Liver (tissue), 8 donors: ENCODE measurements at regions not wholly inside any gene's neighbourhood (a gene's known extent, or its start where the extent isn't known, plus 50 kb on each side); places are given as distances from the start of the nearest gene placed in this dataset.

Experiments
- DNase-seq: peaks from one replicate; pipeline ENCODE4 v3.0.0-alpha.2; 2017; ENCODE audit warnings: low spot score
- H3K27ac ChIP-seq, 2 donors: one replicate each; pipeline ENCODE4 v1.7.0; 2013; ENCODE audit warnings: inconsistent platforms in 2 of 2, low read length in 2 of 2, control low read depth in 1 of 2, low read depth in 1 of 2, mild to moderate bottlenecking in 1 of 2
- H3K27me3 ChIP-seq, 4 donors: one replicate each; pipeline versions ENCODE4 v1.6.1 to v1.7.0; 2013; ENCODE audit warnings: low read length in 3 of 4, inconsistent platforms in 1 of 4, mild to moderate bottlenecking in 1 of 4, moderate library complexity in 1 of 4; ENCODE audit not compliant: control insufficient read depth in 4 of 4, insufficient read depth in 4 of 4
- H3K36me3 ChIP-seq, 4 donors: one replicate each; pipeline versions ENCODE4 v1.6.1 to v1.7.0; 2013; ENCODE audit warnings: low read length in 3 of 4, mild to moderate bottlenecking in 3 of 4, low read depth in 1 of 4, moderate library complexity in 1 of 4; ENCODE audit not compliant: control insufficient read depth in 4 of 4, insufficient read depth in 3 of 4
- H3K4me1 ChIP-seq, 4 donors: one replicate each; pipeline versions ENCODE4 v1.6.1 to v1.7.0; 2013; ENCODE audit warnings: low read length in 3 of 4, mild to moderate bottlenecking in 3 of 4, moderate library complexity in 1 of 4; ENCODE audit not compliant: control insufficient read depth in 4 of 4, insufficient read depth in 4 of 4
- H3K4me3 ChIP-seq, 3 donors: one replicate each; pipeline versions ENCODE4 v1.6.1 to v1.7.0; 2013; ENCODE audit warnings: low read length in 3 of 3, control low read depth in 1 of 3, low read depth in 1 of 3, mild to moderate bottlenecking in 1 of 3
- H3K9ac ChIP-seq, 2 donors: one replicate each; pipeline ENCODE4 v1.7.0; 2013; ENCODE audit warnings: low read length in 2 of 2, mild to moderate bottlenecking in 2 of 2, moderate library complexity in 2 of 2, control low read depth in 1 of 2, low read depth in 1 of 2
- H3K9me3 ChIP-seq, 4 donors: one replicate each; pipeline versions ENCODE4 v1.6.1 to v1.7.0; 2013; ENCODE audit warnings: low read length in 3 of 4; ENCODE audit not compliant: control insufficient read depth in 4 of 4
- ATF3 ChIP-seq: IDR thresholded peaks from 2 replicates; pipeline ENCODE4 v1.6.1; 2016; ENCODE audit warnings: antibody characterized with exemption
- CTCF ChIP-seq: fragments of 150-350 bp; IDR thresholded peaks from 2 replicates; pipeline ENCODE4 v1.5.1; 2017; ENCODE audit warnings: improper control_type of control experiment, low read depth, low read length; ENCODE audit not compliant: missing input control
- EGR1 ChIP-seq, 2 donors: IDR thresholded peaks; 2 replicates each; pipeline ENCODE4 v1.6.1; 2016 to 2018; ENCODE audit warnings: antibody characterized with exemption in 2 of 2, low read depth in 2 of 2
- FOXA1 ChIP-seq: IDR thresholded peaks from 2 replicates; pipeline ENCODE4 v1.6.1; 2016; ENCODE audit warnings: antibody characterized with exemption
- FOXA2 ChIP-seq: IDR thresholded peaks from 2 replicates; pipeline ENCODE4 v1.6.1; 2016; ENCODE audit warnings: antibody characterized with exemption
- GABPA ChIP-seq, 2 donors: IDR thresholded peaks in 1 of 2; conservative IDR thresholded peaks in 1 of 2; 2 replicates each; pipeline ENCODE4 v1.6.1; 2016; ENCODE audit warnings: antibody characterized with exemption in 2 of 2, mild to moderate bottlenecking in 1 of 2, moderate library complexity in 1 of 2
- HNF4G ChIP-seq: IDR thresholded peaks from 2 replicates; pipeline ENCODE4 v1.6.1; 2016; ENCODE audit warnings: antibody characterized with exemption
- NR2F2 ChIP-seq: IDR thresholded peaks from 2 replicates; pipeline ENCODE4 v1.6.1; 2016; ENCODE audit warnings: antibody characterized with exemption
- RAD21 ChIP-seq, 2 donors: IDR thresholded peaks; 2 replicates each; pipeline ENCODE4 v1.6.1; 2016; ENCODE audit warnings: antibody characterized with exemption in 2 of 2, mild to moderate bottlenecking in 2 of 2
- RXRA ChIP-seq, 2 donors: IDR thresholded peaks; 2 replicates each; pipeline ENCODE4 v1.6.1; 2017 to 2018; ENCODE audit warnings: antibody characterized with exemption in 2 of 2, mild to moderate bottlenecking in 1 of 2
- TAF1 ChIP-seq: conservative IDR thresholded peaks from 2 replicates; pipeline ENCODE4 v1.6.1; 2016; ENCODE audit warnings: antibody characterized with exemption, mild to moderate bottlenecking
- YY1 ChIP-seq: IDR thresholded peaks from 2 replicates; pipeline ENCODE4 v1.6.1; 2016; ENCODE audit warnings: antibody characterized with exemption, mild to moderate bottlenecking
- WGBS: extraction: QIAGEN DNeasy Blood & Tissue Kit; methylation state at CpG from one replicate; pipeline ENCODE4 v1.1.7; 2013; 5-methylcytosine and 5-hydroxymethylcytosine counted together
- donor health status: healthy.
- donor health status: healthy.
- donor health status: healthy.
- donor health status: healthy.
- donor health status: healthy.

- H3K36me3 ChIP-seq: no peaks in the 10 kb centered on the region
- no peaks in the 10 kb centered on the region for H3K9me3 ChIP-seq
- peaks cover 0 to 4% (median 0%) of the 10 kb centered on the region in 4 donors for H3K27me3 ChIP-seq
- no peak overlapping the region for H3K27ac ChIP-seq
- TF ChIP-seq NR2F2 (no peak), GABPA (IDR thresholded peaks at IDR 0.05 in 1 of 2, conservative IDR thresholded peaks at IDR 0.05 in 1 of 2) (no peak), RAD21 (IDR thresholded peaks at IDR 0.05) (no peak), EGR1 (IDR thresholded peaks at IDR 0.05; ENCODE audit: low read depth in 2 of 2) (no peak), FOXA1 (no peak), HNF4G (no peak)
- WGBS: 82% methylated on average over 17 of the region's 17 CpGs
- no peak overlapping the region for H3K9ac ChIP-seq
- no peaks in the 10 kb centered on the region for H3K4me1 ChIP-seq
- DNase-seq: no peak
- no peak overlapping the region for H3K4me3 ChIP-seq
Measured at GRCh38 chr6:170093276-170093657, 197.6 kb downstream of the DLL1 start.

- Histone ChIP-seq H3K4me1 (no peaks in the 10 kb centered on the region), H3K9ac (no peak overlapping the region), H3K27me3 (peaks cover 0 to 4% (median 0%) of the 10 kb centered on the region in 4 donors), H3K4me3 (no peak overlapping the region), H3K27ac (no peak overlapping the region), H3K9me3 (no peaks in the 10 kb centered on the region), H3K36me3 (no peaks in the 10 kb centered on the region)
- WGBS: 76% methylated on average over 15 of the region's 15 CpGs
- no peak for DNase-seq
- TF ChIP-seq GABPA (IDR thresholded peaks at IDR 0.05 in 1 of 2, conservative IDR thresholded peaks at IDR 0.05 in 1 of 2) (no peak), HNF4G (no peak), CTCF (no peak), ATF3 (no peak), TAF1 (no peak), FOXA2 (no peak), YY1 (no peak)
Measured at GRCh38 chr6:170092826-170093225, 198.1 kb downstream of the DLL1 start.

GRCh38 chr6:170091639-170092579, 199.0 kb downstream of the DLL1 start:
- H3K27me3 ChIP-seq: peaks cover 0 to 4% (median 0%) of the 10 kb centered on the region in 4 donors
- no peaks in the 10 kb centered on the region for H3K36me3 ChIP-seq
- no peak for TF ChIP-seq RXRA (IDR thresholded peaks at IDR 0.05)
- no peak overlapping the region for H3K27ac ChIP-seq
- DNase-seq: no peak
- WGBS: 92% methylated on average over 30 of the region's 30 CpGs
- no peaks in the 10 kb centered on the region for H3K4me1 ChIP-seq
- H3K9ac ChIP-seq: no peak overlapping the region
- no peak overlapping the region for H3K4me3 ChIP-seq
- no peaks in the 10 kb centered on the region for H3K9me3 ChIP-seq
